ENCODE measurements at regions not wholly inside any gene's neighbourhood (a gene's known extent, or its start where the extent isn't known, plus 50 kb on each side); places are given as distances from the start of the nearest gene placed in this dataset.

DNA sequence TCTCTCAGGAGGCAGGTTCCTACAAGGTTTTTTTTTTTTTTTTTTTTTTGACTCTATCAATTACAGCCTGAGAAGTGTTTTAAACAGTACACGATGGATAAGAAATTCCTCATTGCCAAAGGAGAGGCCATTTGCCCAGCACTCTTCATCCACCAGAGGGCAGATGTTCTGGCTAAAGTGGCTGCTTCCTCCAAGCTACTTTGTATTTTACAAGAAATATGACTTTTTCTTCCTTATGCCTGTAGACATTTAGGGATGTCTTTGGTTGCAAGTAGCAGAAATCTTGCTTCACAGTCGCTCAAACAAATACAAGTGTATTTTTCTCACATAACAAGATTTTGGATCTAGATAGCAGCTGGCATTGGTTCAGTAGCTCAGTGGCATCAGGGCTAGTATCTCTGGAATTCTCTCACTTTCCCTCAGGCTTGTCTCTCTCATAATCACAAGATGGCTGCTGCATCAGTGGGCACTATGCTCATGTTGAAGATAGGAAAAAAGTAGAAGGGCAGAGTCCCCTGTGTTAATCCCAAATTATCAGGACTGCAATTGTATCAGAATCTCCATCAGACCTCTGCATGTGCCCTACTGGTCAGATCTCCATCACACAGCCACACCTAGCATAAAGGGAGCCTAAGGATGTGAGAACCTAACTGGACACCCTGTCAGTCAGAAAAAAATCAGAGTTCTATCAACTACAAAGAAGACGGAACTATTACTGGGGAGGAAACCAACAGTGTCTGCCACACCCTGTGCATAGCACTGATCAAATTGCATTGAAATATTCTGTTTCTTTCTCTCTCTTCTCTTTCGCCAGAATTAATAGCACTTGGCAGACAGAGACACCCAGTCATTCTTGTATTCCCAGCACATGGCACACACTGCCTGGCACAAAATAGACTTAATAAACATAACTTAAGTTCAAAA lies 138.9 kb upstream of the COL8A1 start:
- peak overlapping the region; percentile 28 for H2AFZ ChIP-seq (ENCODE audit: low read length)
- no CpG with 5 or more reads among the region's 4 CpGs for WGBS, 2 donors (ENCODE audit: extremely low coverage in 2 of 2, insufficient read length in 2 of 2, insufficient replicate concordance in 1 of 2)
- no peaks in the 10 kb centered on the region for H3K27me3 ChIP-seq (ENCODE audit: control insufficient read depth in 3 of 3, insufficient read depth in 3 of 3, low read depth in 1 of 3, low read length in 3 of 3)
- no peak overlapping the region for H4K91ac ChIP-seq (ENCODE audit: low read depth, low read length, poor library complexity)
- H3K4ac ChIP-seq (ENCODE audit: low read length), result no peak overlapping the region
- H3K4me2 ChIP-seq (ENCODE audit: insufficient read depth, low read length, poor library complexity, severe bottlenecking), result no peak overlapping the region
- H2BK15ac ChIP-seq (ENCODE audit: low read length), result no peak overlapping the region
- H3K4me3 ChIP-seq (ENCODE audit: low read length in 2 of 2), result no peak overlapping the region
- H2AK5ac ChIP-seq (ENCODE audit: low read depth, low read length), result no peak overlapping the region
- H3K14ac ChIP-seq (ENCODE audit: low read length), result no peak overlapping the region
- no peak overlapping the region for H2BK120ac ChIP-seq (ENCODE audit: low read depth, low read length)
- H3K9me3 ChIP-seq (replicated peaks in 1 of 2; ENCODE audit: control insufficient read depth in 2 of 2, insufficient read depth in 1 of 2, low read depth in 1 of 2, low read length in 2 of 2), result no peaks in the 10 kb centered on the region
- no peak overlapping the region for H3K9ac ChIP-seq (ENCODE audit: low read depth, low read length, poor library complexity)
- H3K4me1 ChIP-seq (ENCODE audit: control insufficient read depth in 2 of 2, insufficient read depth in 1 of 2, low read depth in 1 of 2, low read length in 2 of 2), result no peaks in the 10 kb centered on the region
- no peak overlapping the region for H4K8ac ChIP-seq (ENCODE audit: low read depth, low read length)
- no peak overlapping the region for H3K23ac ChIP-seq (ENCODE audit: low read depth, low read length, poor library complexity)
- DNase-seq (ENCODE audit: low spot score), result no peak
- H3K27ac ChIP-seq (replicated peaks; ENCODE audit: low read length), result no peak overlapping the region
- H3K18ac ChIP-seq (ENCODE audit: low read length), result no peak overlapping the region
- H2BK12ac ChIP-seq (ENCODE audit: low read length), result no peak overlapping the region
- H2BK5ac ChIP-seq (ENCODE audit: low read length), result no peak overlapping the region
- no peaks in the 10 kb centered on the region for H3K36me3 ChIP-seq (replicated peaks in 1 of 2; ENCODE audit: control insufficient read depth in 2 of 2, insufficient read depth in 2 of 2, low read length in 2 of 2)
- no peaks in the 10 kb centered on the region for H3K79me1 ChIP-seq (ENCODE audit: low read depth, low read length)

DNA sequence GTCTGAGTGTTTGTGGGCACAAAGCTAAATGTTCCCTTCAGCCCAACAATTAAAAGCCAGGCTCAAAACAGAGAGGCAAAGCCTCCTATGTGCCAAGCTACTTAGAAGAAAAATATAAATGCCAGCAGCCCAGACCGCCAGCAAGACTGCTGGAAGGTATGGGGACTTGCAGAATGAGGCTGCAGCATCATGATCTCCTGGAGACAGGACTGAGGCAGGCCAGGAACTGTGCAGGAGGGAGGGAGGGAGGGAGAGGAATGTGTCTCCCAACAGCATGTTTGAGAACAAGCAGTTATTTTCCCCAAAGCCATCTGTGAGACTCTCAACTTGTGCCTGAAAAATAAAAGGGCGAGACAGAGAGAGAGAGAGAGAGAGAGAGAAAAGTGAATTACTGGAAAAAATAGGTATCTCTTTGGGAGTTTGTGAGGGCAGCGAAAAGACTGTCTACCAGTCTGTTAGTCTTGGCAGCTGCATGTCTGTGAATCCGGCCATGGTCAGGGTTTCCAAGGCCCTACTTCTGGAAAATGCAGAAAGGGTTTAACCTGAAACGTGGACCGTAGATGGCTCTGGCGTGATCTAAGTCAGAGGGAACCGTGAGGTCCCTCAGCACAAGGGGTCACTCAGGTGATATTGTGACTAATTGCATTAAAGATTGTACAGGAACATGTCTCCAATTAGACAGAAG lies 139.7 kb upstream of the COL8A1 start:
- Histone ChIP-seq H3K9ac (ENCODE audit: low read depth, low read length, poor library complexity) (no peak overlapping the region), H3K4me2 (ENCODE audit: insufficient read depth, low read length, poor library complexity, severe bottlenecking) (no peak overlapping the region)

DNA sequence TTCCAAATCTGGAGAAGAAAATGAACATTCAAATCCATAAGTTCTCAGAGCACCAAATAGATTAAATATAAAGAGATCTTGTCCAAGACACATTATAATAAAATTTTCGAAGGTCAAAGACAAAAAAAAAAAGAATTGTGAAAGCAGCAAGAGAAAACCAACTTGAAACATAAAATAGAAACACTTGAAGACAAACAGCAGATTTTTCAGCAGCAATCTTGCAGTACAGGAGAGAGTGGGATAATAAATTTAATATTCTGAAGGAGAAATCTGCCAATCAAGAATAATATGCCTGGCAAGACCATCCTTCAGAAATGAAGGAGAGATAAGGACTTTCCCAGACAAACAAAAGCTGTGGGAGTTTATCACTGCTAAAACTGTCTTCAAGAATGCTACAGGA lies 150.5 kb upstream of the COL8A1 start:
- no peak overlapping the region for H2BK5ac ChIP-seq (ENCODE audit: low read length)
- H3K9me3 ChIP-seq (replicated peaks in 1 of 2; ENCODE audit: control insufficient read depth in 2 of 2, insufficient read depth in 1 of 2, low read depth in 1 of 2, low read length in 2 of 2), result peaks cover 0 to 3% of the 10 kb centered on the region in 2 donors
- H3K27me3 ChIP-seq (ENCODE audit: control insufficient read depth in 3 of 3, insufficient read depth in 3 of 3, low read depth in 1 of 3, low read length in 3 of 3), result no peaks in the 10 kb centered on the region
- H3K4me2 ChIP-seq (ENCODE audit: insufficient read depth, low read length, poor library complexity, severe bottlenecking), result no peak overlapping the region
- no peak overlapping the region for H4K91ac ChIP-seq (ENCODE audit: low read depth, low read length, poor library complexity)
- H3K14ac ChIP-seq (ENCODE audit: low read length), result no peak overlapping the region
- no peak overlapping the region for H3K23ac ChIP-seq (ENCODE audit: low read depth, low read length, poor library complexity)
- no peak overlapping the region for H3K4ac ChIP-seq (ENCODE audit: low read length)
- H4K8ac ChIP-seq (ENCODE audit: low read depth, low read length), result no peak overlapping the region
- no CpG with 5 or more reads among the region's 1 CpG for WGBS, 2 donors (ENCODE audit: extremely low coverage in 2 of 2, insufficient read length in 2 of 2, insufficient replicate concordance in 1 of 2)
- no peak overlapping the region for H2BK12ac ChIP-seq (ENCODE audit: low read length)
- H2BK120ac ChIP-seq (ENCODE audit: low read depth, low read length), result no peak overlapping the region
- H3K79me1 ChIP-seq (ENCODE audit: low read depth, low read length), result no peaks in the 10 kb centered on the region
- H3K4me3 ChIP-seq (ENCODE audit: low read length in 2 of 2), result no peak overlapping the region
- no peak overlapping the region for H2BK15ac ChIP-seq (ENCODE audit: low read length)
- no peak overlapping the region for H2AFZ ChIP-seq (ENCODE audit: low read length)
- H3K4me1 ChIP-seq (ENCODE audit: control insufficient read depth in 2 of 2, insufficient read depth in 1 of 2, low read depth in 1 of 2, low read length in 2 of 2), result no peaks in the 10 kb centered on the region
- no peak overlapping the region for H3K9ac ChIP-seq (ENCODE audit: low read depth, low read length, poor library complexity)
- H2AK5ac ChIP-seq (ENCODE audit: low read depth, low read length), result no peak overlapping the region
- no peak overlapping the region for H3K27ac ChIP-seq (replicated peaks; ENCODE audit: low read length)
- DNase-seq (ENCODE audit: low spot score), result no peak
- H3K18ac ChIP-seq (ENCODE audit: low read length), result no peak overlapping the region
- H3K36me3 ChIP-seq (replicated peaks in 1 of 2; ENCODE audit: control insufficient read depth in 2 of 2, insufficient read depth in 2 of 2, low read length in 2 of 2), result no peaks in the 10 kb centered on the region

More for the DNA sequence above, 139.7 kb upstream of the COL8A1 start:
- H3K23ac ChIP-seq (ENCODE audit: low read depth, low read length, poor library complexity), result peak overlapping the region; percentile 27
- no peak overlapping the region for H3K18ac ChIP-seq (ENCODE audit: low read length)
- no peak overlapping the region for H3K4ac ChIP-seq (ENCODE audit: low read length)
- H4K91ac ChIP-seq (ENCODE audit: low read depth, low read length, poor library complexity), result no peak overlapping the region
- H3K27ac ChIP-seq (replicated peaks; ENCODE audit: low read length), result no peak overlapping the region
- H3K9me3 ChIP-seq (replicated peaks in 1 of 2; ENCODE audit: control insufficient read depth in 2 of 2, insufficient read depth in 1 of 2, low read depth in 1 of 2, low read length in 2 of 2), result no peaks in the 10 kb centered on the region
- H3K14ac ChIP-seq (ENCODE audit: low read length), result no peak overlapping the region
- no peak overlapping the region for H2BK5ac ChIP-seq (ENCODE audit: low read length)
- H4K8ac ChIP-seq (ENCODE audit: low read depth, low read length), result no peak overlapping the region
- no peak overlapping the region for H2BK15ac ChIP-seq (ENCODE audit: low read length)
- H2AK5ac ChIP-seq (ENCODE audit: low read depth, low read length), result no peak overlapping the region
- H2AFZ ChIP-seq (ENCODE audit: low read length), result no peak overlapping the region
- H2BK12ac ChIP-seq (ENCODE audit: low read length), result no peak overlapping the region
- no peak for DNase-seq (ENCODE audit: low spot score)
- H3K27me3 ChIP-seq (ENCODE audit: control insufficient read depth in 3 of 3, insufficient read depth in 3 of 3, low read depth in 1 of 3, low read length in 3 of 3), result no peaks in the 10 kb centered on the region
- H3K36me3 ChIP-seq (replicated peaks in 1 of 2; ENCODE audit: control insufficient read depth in 2 of 2, insufficient read depth in 2 of 2, low read length in 2 of 2), result no peaks in the 10 kb centered on the region
- H3K4me3 ChIP-seq (ENCODE audit: low read length in 2 of 2), result no peak overlapping the region
- no CpG with 5 or more reads among the region's 8 CpGs for WGBS, 2 donors (ENCODE audit: extremely low coverage in 2 of 2, insufficient read length in 2 of 2, insufficient replicate concordance in 1 of 2)
- no peaks in the 10 kb centered on the region for H3K4me1 ChIP-seq (ENCODE audit: control insufficient read depth in 2 of 2, insufficient read depth in 1 of 2, low read depth in 1 of 2, low read length in 2 of 2)
- H3K79me1 ChIP-seq (ENCODE audit: low read depth, low read length), result no peaks in the 10 kb centered on the region
- H2BK120ac ChIP-seq (ENCODE audit: low read depth, low read length), result no peak overlapping the region

DNA sequence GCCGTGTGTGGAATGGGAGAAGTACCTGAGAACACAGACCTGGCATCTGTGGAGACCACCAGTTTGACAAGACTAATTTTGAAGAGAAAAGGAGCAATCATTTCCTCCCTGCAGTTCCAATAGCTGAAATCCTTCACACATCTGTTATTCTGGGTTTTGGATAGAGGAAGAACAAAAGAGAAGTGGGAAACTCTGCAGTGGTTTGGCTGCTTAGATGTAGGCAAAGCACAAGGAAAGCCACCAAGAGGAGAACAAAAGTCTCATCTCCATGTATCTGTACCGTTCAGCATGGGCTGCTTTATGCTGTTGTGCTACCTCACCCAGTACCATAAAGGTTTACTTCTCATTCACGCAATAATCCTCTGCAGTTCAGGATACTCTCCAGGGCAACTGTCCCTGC lies 153.1 kb upstream of the COL8A1 start:
- no peak overlapping the region for H2BK120ac ChIP-seq (ENCODE audit: low read depth, low read length)
- no peak overlapping the region for H3K4me2 ChIP-seq (ENCODE audit: insufficient read depth, low read length, poor library complexity, severe bottlenecking)
- peak overlapping the region; percentile 31 for H2AFZ ChIP-seq (ENCODE audit: low read length)
- no peak overlapping the region for H2BK5ac ChIP-seq (ENCODE audit: low read length)
- H3K14ac ChIP-seq (ENCODE audit: low read length), result no peak overlapping the region
- no peaks in the 10 kb centered on the region for H3K36me3 ChIP-seq (replicated peaks in 1 of 2; ENCODE audit: control insufficient read depth in 2 of 2, insufficient read depth in 2 of 2, low read length in 2 of 2)
- no peak overlapping the region for H4K91ac ChIP-seq (ENCODE audit: low read depth, low read length, poor library complexity)
- no peak overlapping the region for H3K23ac ChIP-seq (ENCODE audit: low read depth, low read length, poor library complexity)
- peaks cover 0 to 3% of the 10 kb centered on the region in 2 donors for H3K9me3 ChIP-seq (replicated peaks in 1 of 2; ENCODE audit: control insufficient read depth in 2 of 2, insufficient read depth in 1 of 2, low read depth in 1 of 2, low read length in 2 of 2)
- H3K4me3 ChIP-seq (ENCODE audit: low read length in 2 of 2), result no peak overlapping the region
- no CpG with 5 or more reads among the region's 3 CpGs for WGBS, 2 donors (ENCODE audit: extremely low coverage in 2 of 2, insufficient read length in 2 of 2, insufficient replicate concordance in 1 of 2)
- H3K79me1 ChIP-seq (ENCODE audit: low read depth, low read length), result no peaks in the 10 kb centered on the region
- H2BK15ac ChIP-seq (ENCODE audit: low read length), result no peak overlapping the region
- no peak overlapping the region for H4K8ac ChIP-seq (ENCODE audit: low read depth, low read length)
- no peak overlapping the region for H3K27ac ChIP-seq (replicated peaks; ENCODE audit: low read length)
- H2BK12ac ChIP-seq (ENCODE audit: low read length), result no peak overlapping the region
- H2AK5ac ChIP-seq (ENCODE audit: low read depth, low read length), result no peak overlapping the region
- no peaks in the 10 kb centered on the region for H3K4me1 ChIP-seq (ENCODE audit: control insufficient read depth in 2 of 2, insufficient read depth in 1 of 2, low read depth in 1 of 2, low read length in 2 of 2)
- DNase-seq (ENCODE audit: low spot score), result no peak
- no peaks in the 10 kb centered on the region for H3K27me3 ChIP-seq (ENCODE audit: control insufficient read depth in 3 of 3, insufficient read depth in 3 of 3, low read depth in 1 of 3, low read length in 3 of 3)
- no peak overlapping the region for H3K18ac ChIP-seq (ENCODE audit: low read length)
- H3K9ac ChIP-seq (ENCODE audit: low read depth, low read length, poor library complexity), result no peak overlapping the region
- H3K4ac ChIP-seq (ENCODE audit: low read length), result no peak overlapping the region
